PC-9 (cell line): ENCODE measurements at regions not wholly inside any gene's neighbourhood (a gene's known extent, or its start where the extent isn't known, plus 50 kb on each side); places are given as distances from the start of the nearest gene placed in this dataset.

ENCODE experiments used
- BruUV-seq: library from RNA; stranded (reverse); fragments of 400-500 nt; replicated peaks from 2 replicates; lab custom pipeline; 2021; lab: Mats Ljungman, UMichigan
- CTCF ChIA-PET: fragments of 300-600 bp; sonication (Branson Sonifier 250); formaldehyde crosslinking; loops from one replicate; lab custom pipeline; 2022; ENCODE audit warnings: antibody characterized with exemption; lab: Charles Lee
- POLR2A ChIA-PET: fragments of 300-600 bp; sonication (Branson Sonifier 250); formaldehyde crosslinking; loops from one replicate; lab custom pipeline; 2022; ENCODE audit warnings: antibody characterized with exemption; ENCODE audit not compliant: unreplicated experiment; lab: Charles Lee
- DNase-seq, 2 experiments: peaks; one replicate each; pipeline versions ENCODE4 v3.0.0 to v3.0.0-alpha.2; 2015 to 2022; ENCODE audit warnings: mixed read lengths in 1 of 2
- H2AFZ ChIP-seq: fragments of 200-600 bp; sonication (generic); 2 replicates; pipeline ENCODE4 v1.8.1; 2017; ENCODE audit warnings: antibody characterized with exemption
- H3F3A ChIP-seq: fragments of 200-600 bp; sonication (generic); 2 replicates; pipeline ENCODE4 v1.8.1; 2017; ENCODE audit warnings: antibody characterized with exemption, mild to moderate bottlenecking, low read depth; ENCODE audit not compliant: insufficient read depth
- H3K27ac ChIP-seq: fragments of 200-600 bp; sonication (generic); 2 replicates; pipeline ENCODE4 v1.6.1; 2016; ENCODE audit warnings: mixed run types
- H3K27me3 ChIP-seq: fragments of 200-600 bp; sonication (generic); 2 replicates; pipeline ENCODE4 v1.6.1; 2016; ENCODE audit warnings: low read depth, mixed run types; ENCODE audit not compliant: insufficient read depth
- H3K36me3 ChIP-seq: fragments of 200-600 bp; sonication (generic); 2 replicates; pipeline ENCODE4 v1.6.1; 2016; ENCODE audit warnings: low read depth, mixed run types
- H3K4me1 ChIP-seq: fragments of 200-600 bp; sonication (generic); replicated peaks from 2 replicates; pipeline ENCODE4 v1.6.1; 2016; ENCODE audit warnings: mixed run types; ENCODE audit not compliant: insufficient read depth
- H3K4me2 ChIP-seq: fragments of 200-600 bp; sonication (generic); 2 replicates; pipeline ENCODE4 v1.6.1; 2017; ENCODE audit warnings: mixed run types
- H3K4me3 ChIP-seq: fragments of 200-600 bp; sonication (generic); 2 replicates; pipeline ENCODE4 v1.6.1; 2016; ENCODE audit warnings: mixed run types
- H3K79me2 ChIP-seq: fragments of 200-600 bp; sonication (generic); 2 replicates; pipeline ENCODE4 v1.6.1; 2017; ENCODE audit warnings: low read depth, mixed run types
- H3K9me2 ChIP-seq: fragments of 200-600 bp; sonication (generic); 2 replicates; pipeline ENCODE4 v1.8.1; 2017; ENCODE audit warnings: mild to moderate bottlenecking; ENCODE audit not compliant: insufficient read depth
- H3K9me3 ChIP-seq: fragments of 200-600 bp; sonication (generic); 2 replicates; pipeline ENCODE4 v1.8.1; 2016; ENCODE audit warnings: low read depth; ENCODE audit not compliant: insufficient read depth
- H4K20me1 ChIP-seq: fragments of 200-600 bp; sonication (generic); 2 replicates; pipeline ENCODE4 v1.8.1; 2017; ENCODE audit not compliant: insufficient read depth
- EZH2 ChIP-seq: fragments of 200-600 bp; sonication (generic); IDR thresholded peaks from 2 replicates; pipeline ENCODE4 v1.8.0; 2017; ENCODE audit warnings: antibody characterized with exemption, low read depth
- intact Hi-C: fragments of 100-400 bp; cut with micrococcal nuclease; formaldehyde crosslinking; loops from one replicate; pipeline ENCODE4 v1.10.0; 2022; ENCODE audit not compliant: unreplicated experiment
- TF ChIP-seq, protein P1 (sequence below): fragments of 200-600 bp; sonication (generic); conservative IDR thresholded peaks from 2 replicates; pipeline ENCODE4 v1.6.1; 2017; ENCODE audit warnings: mixed run types, antibody characterized with exemption, mild to moderate bottlenecking, moderate library complexity

DNA sequence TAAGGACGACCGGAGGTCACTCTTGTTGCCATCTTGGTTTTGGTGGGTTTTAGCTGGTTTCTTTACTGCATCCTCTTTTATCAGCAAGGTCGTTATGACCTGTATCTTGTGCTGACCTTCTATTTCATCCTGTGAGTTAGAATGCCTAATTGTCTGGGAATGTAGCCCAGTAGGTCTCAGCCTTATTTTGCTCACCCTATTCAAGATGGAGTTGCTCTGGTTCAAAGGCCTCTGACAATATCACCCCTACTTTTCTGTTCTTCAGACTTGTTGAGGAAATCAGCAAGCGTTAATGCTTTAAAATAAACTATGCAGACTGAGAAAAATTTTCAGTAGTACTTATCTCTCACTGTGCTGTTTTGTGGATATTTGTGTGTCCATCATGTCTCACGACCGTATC is 92.6 kb downstream of the MTRR start:
- CTCF ChIA-PET = no interaction called here
- POLR2A ChIA-PET = no interaction called here
- BruUV-seq = no TSS peak

DNA sequence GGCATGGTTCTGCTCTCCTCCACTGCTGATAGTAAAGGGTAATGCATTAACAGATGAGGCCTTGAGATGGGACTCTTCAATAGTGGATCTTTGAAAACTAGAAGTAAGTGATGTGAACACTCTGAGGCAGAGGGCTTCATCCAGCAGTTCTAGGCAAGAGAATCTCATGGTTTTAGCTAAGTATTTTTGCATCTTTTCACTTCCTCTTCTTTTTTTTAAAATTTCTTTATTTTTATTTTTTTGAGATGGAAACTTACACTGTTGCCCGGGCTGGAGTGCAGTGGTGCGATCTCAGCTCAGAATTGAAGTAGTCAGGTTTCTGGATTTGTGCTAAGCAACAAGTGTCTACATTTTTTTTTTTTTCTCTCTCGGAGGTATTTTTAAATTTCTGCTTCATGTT is 101.9 kb downstream of the MTRR start:
- Histone ChIP-seq H3K27me3 (peaks cover 40% of the 10 kb centered on the region), H3K9me3 (peaks cover 3% of the 10 kb centered on the region; the same call in 1 of the 2 replicates), H2AFZ (no peak overlapping the region), H3K79me2 (no peaks in the 10 kb centered on the region), H3K4me3 (no peak overlapping the region), H3K36me3 (no peaks in the 10 kb centered on the region), H3K27ac (no peak overlapping the region), H3K9me2 (no peaks in the 10 kb centered on the region; the same call in 1 of the 2 replicates), H3F3A (no peaks in the 10 kb centered on the region), H4K20me1 (no peaks in the 10 kb centered on the region), H3K4me1 (no peaks in the 10 kb centered on the region), H3K4me2 (no peak overlapping the region)
- BruUV-seq = no TSS peak
- POLR2A ChIA-PET = no interaction called here
- TF ChIP-seq, protein P1, sequence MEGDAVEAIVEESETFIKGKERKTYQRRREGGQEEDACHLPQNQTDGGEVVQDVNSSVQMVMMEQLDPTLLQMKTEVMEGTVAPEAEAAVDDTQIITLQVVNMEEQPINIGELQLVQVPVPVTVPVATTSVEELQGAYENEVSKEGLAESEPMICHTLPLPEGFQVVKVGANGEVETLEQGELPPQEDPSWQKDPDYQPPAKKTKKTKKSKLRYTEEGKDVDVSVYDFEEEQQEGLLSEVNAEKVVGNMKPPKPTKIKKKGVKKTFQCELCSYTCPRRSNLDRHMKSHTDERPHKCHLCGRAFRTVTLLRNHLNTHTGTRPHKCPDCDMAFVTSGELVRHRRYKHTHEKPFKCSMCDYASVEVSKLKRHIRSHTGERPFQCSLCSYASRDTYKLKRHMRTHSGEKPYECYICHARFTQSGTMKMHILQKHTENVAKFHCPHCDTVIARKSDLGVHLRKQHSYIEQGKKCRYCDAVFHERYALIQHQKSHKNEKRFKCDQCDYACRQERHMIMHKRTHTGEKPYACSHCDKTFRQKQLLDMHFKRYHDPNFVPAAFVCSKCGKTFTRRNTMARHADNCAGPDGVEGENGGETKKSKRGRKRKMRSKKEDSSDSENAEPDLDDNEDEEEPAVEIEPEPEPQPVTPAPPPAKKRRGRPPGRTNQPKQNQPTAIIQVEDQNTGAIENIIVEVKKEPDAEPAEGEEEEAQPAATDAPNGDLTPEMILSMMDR = no peak
- no peak for TF ChIP-seq EZH2
- intact Hi-C loops = no loop called here
- no peak for DNase-seq
- CTCF ChIA-PET = interaction anchor here (0.7 kb wide), 1 partner anchor 1674 kb away, joined by 5 read pairs; no protein-coding TSS in a partner anchor

More for the DNA sequence above, 92.6 kb downstream of the MTRR start:
- Histone ChIP-seq H3K4me2 (no peak overlapping the region), H3K9me3 (no peaks in the 10 kb centered on the region), H3K4me3 (no peak overlapping the region), H2AFZ (no peak overlapping the region), H3K9me2 (no peaks in the 10 kb centered on the region; the same call in 1 of the 2 replicates), H3K79me2 (no peaks in the 10 kb centered on the region), H4K20me1 (no peaks in the 10 kb centered on the region), H3K27ac (no peak overlapping the region), H3K36me3 (no peaks in the 10 kb centered on the region), H3K4me1 (no peaks in the 10 kb centered on the region), H3F3A (no peaks in the 10 kb centered on the region), H3K27me3 (peaks cover 83% of the 10 kb centered on the region)
- DNase-seq = no peak
- intact Hi-C loops = no loop called here
- TF ChIP-seq, protein P1 = no peak
- no peak for TF ChIP-seq EZH2

DNA sequence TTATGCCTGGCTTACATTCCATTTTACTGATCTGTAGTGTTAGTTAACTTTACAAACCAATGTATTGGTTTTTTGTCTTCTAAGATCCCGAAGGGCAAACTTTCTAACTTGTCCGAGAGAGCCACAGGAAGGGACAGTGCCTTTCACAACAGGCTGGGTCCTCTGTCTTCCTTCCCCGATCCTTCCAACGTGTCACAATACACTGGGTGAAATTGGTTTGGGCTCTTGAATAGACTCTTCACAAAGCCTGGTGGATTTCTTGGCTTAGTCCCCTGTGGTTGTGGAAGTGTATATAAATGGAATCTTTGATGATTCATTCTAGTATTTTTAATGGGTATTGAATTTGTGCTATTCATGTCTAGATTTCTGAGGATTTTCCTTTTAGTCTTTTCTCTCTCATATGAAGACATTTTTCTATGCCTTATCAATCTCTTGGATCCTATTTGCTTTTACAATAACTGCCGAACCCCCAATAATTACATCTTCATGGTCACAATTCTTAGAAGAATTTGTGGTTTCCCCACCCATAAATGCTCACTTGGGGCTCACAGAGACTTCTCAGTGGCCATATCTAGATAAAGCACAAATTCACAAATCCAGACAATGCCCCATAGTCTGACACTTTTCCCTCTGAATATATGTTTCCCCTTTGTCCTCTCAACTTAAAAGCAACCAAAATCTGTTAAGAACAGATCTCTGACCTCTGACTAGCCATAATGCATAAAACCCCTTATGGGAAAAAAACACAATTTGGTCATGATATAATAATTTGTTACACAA is 107.7 kb downstream of the MTRR start:
- Histone ChIP-seq H3K4me2 (no peak overlapping the region), H3K27me3 (peaks cover 17% of the 10 kb centered on the region), H3K9me3 (no peaks in the 10 kb centered on the region), H3F3A (no peaks in the 10 kb centered on the region), H3K27ac (no peak overlapping the region), H4K20me1 (no peaks in the 10 kb centered on the region), H3K79me2 (no peaks in the 10 kb centered on the region), H3K36me3 (no peaks in the 10 kb centered on the region), H3K9me2 (no peaks in the 10 kb centered on the region), H3K4me3 (no peak overlapping the region), H3K4me1 (no peaks in the 10 kb centered on the region), H2AFZ (no peak overlapping the region)
- DNase-seq = no peak
- ChIA-PET POLR2A (no interaction called here), CTCF (no interaction called here)
- intact Hi-C loops = no loop called here
- TF ChIP-seq, protein P1 = no peak
- TF ChIP-seq EZH2 = no peak
- BruUV-seq = no TSS peak
